HG02884 (cell line): ENCODE measurements at regions not wholly inside any gene's neighbourhood (a gene's known extent, or its start where the extent isn't known, plus 50 kb on each side); places are given as distances from the start of the nearest gene placed in this dataset.
"Not testable (repeated sequence)": the region's sequence is repeated elsewhere in the genome, so short reads cannot be mapped to it uniquely, and the experiment has no call there.

Experiments used
- ATAC-seq: cut with Tn5 transposase; IDR thresholded peaks from one replicate; pipeline ENCODE4 v1.9.1; 2021; ENCODE audit warnings: mild to moderate bottlenecking, moderate library complexity; ENCODE audit not compliant: unreplicated experiment

- ATAC-seq: no peak
Measured at GRCh38 chr15:62362144-62362543, 197.1 kb upstream of the C2CD4B start.

- no peak for ATAC-seq
Measured at GRCh38 chr15:62362608-62363007, 197.5 kb upstream of the C2CD4B start.

GRCh38 chr15:62363913-62364312 lies 198.8 kb upstream of the C2CD4B start:
- ATAC-seq: no peak

DNA sequence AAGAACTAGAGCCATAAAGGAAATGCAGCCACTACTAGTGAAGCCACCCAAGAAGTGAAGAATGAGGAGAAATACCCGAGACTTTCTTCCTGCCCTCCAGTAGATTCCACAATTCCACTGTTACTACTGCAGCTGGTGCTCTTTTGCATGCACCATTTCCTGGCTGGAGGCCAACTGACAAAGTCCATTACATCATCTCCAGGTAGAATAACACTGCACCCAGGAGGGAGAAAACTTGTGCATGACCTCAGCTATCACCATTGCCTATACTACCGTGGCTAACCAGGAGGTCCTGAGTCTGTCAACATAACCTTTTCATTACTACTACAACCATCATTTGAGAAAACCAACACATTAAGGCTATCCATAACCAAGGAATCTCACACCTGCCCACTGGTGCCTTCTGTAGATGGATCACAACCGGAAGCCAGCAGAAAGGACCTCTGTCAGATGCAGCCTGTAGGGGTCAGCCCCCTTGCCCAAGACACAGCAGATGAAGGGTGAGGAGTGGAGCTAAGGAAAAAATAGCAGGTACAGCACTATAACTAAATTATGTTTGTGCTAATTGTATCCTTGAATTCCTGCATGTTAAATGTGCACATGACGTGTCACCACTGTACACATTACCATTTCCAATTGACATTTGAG lies 200.8 kb upstream of the C2CD4B start:
- no peak for ATAC-seq

DNA sequence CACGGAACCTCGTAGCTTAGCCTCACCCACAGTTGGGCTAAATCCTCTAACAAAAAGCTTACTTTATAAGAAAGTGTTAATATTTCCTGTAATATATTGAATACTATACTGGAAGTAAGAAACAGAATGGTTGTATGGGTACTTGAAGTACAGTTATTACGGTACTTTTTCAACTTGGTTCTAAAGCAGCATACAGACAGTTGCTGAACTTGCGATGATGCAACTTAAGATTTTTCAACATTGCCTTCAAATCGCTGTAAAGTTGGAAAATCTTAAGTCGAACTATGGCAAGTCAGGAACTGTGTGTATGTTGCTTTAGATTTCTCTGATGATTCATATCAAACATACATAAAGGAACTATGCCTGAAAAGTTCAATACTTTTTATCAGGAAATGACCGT lies 204.4 kb upstream of the C2CD4B start:
- no peak for ATAC-seq

DNA sequence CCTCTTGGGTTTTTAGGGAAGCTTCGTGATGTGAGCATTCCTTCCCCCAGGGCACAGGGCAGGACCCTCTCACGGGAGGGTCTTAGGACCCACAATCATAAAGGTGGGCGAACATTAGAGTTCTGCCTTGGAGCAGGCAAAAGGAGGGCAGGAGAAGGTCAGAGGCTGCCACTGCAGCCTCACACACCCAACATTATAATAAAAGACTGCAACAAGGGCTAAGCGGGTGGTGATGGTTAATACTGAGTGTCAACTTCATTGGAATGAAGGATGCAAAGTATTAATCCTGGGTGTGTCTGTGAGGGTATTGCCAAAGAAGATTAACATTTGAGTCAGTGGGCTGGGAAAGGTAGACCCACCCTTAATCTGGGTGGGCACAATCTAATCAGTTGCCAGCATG lies 206.6 kb upstream of the C2CD4B start:
- not testable (repeated sequence) for ATAC-seq

DNA sequence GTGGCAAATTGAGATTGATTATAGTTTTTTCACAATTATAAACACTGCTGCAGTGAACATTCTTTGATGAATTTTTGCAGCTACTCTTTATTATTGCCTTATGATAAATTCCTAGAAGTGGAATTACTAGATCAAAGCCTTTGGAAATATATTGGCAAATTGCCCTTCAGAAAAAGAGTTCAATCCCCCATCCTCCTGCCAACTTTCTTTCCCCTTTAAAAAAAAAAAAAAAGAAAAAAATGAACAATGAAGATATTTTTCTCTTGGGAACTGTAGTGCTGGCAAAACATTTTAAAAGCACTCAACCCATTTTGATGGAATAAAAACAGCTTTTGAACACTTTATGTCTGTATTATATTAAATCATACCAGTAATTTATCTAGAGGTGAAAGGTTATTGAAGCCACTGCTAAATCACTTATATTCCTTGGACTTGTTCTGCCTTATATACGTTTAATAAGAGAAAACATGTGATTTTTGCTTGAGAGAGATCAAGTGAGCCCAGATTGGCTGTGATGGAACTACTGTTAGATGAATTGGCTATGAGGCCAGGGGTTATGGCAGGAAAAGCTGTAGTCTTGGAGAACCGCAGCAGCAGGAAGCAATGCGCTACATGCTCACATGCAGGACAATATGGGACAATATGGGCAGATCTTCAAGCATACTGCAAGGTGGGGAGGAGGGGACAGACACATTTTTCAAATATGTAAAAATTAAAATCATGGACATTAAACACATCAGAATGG lies 212.8 kb upstream of the C2CD4B start:
- no peak for ATAC-seq

DNA sequence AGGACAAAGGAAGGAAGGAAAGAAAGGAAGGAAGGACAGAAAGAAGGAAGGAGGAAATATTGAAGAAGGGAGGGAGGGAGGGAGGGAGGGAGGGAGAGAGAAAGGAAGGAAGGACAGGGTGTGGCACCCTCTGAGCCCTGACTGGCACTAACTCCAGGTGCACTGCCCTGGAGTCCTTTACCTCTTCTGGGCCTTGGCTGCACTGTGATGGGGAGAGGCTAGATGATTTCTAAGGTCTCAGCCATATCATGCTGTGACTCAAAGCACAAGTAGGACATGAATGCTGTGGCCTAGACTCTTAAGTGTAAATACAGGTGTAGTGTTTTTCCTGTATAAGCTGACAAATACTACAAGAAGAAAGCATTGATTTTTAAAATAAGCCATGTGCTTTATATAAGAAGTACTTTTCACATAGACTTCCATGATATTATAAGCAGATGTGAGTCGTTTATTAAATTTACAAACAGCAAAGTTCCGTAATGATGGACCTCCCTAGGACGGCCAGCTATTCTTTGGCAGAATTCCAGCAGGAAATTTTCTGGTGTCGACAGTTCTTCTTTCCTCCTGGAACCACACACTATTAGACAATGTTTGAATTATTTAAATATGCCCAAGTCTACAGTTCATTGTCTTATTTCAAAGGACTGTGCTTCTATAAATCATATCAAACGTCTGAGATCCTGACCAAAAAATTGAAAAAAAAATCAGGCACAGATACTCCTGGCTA lies 213.8 kb upstream of the C2CD4B start:
- ATAC-seq: no peak

GRCh38 chr15:62380011-62380410 lies 214.9 kb upstream of the C2CD4B start:
- no peak for ATAC-seq

DNA sequence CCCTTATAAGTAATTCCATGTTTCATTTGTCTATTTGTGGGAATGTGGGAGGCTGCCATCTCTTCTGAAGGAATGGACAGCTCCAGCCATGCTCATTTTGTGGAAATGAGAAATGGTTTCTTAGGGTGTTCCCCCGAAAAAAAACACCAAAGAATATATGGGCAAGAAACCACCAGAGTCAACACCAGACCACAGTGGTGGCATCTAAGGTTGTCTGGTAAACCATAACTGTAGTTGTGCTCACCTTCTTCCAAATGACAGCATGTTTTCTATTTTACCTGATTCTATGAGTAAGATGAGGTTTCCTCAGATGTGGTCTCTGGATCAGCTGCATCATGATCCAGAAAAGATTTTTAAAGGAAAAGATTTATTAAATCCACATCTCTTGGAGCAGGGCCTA lies 217.0 kb upstream of the C2CD4B start:
- no peak for ATAC-seq

- peak; percentile 67 for ATAC-seq
Measured at GRCh38 chr15:62389885-62390790, 225.1 kb upstream of the C2CD4B start, which contains the start of gene TLN2. Gene TLN2, plus strand, starts transcription at chr15:62390550.

GRCh38 chr15:62390791-62391640 lies 225.9 kb upstream of the C2CD4B start:
- ATAC-seq: no peak

GRCh38 chr15:62391641-62392262 lies 226.7 kb upstream of the C2CD4B start:
- ATAC-seq: no peak

DNA sequence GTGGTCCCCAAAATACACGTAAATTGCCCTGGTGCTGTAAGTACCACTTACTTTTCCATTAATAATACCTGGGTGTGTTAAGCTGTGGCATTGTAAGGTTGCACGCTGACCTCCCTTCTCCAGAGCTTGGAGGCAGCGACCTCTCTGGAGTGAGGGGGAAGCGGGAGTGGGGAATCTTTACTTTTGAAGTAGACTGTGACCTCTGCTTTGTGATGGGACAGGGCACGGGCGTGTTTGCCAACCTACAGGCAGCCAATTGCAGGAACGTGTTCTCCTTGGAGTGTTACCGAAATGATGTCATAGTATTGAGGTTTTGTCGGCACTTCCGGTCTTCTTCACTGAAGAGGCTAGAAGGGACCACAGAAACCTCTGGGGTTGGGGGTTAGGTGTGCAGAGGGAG lies 227.3 kb upstream of the C2CD4B start:
- ATAC-seq: no peak

DNA sequence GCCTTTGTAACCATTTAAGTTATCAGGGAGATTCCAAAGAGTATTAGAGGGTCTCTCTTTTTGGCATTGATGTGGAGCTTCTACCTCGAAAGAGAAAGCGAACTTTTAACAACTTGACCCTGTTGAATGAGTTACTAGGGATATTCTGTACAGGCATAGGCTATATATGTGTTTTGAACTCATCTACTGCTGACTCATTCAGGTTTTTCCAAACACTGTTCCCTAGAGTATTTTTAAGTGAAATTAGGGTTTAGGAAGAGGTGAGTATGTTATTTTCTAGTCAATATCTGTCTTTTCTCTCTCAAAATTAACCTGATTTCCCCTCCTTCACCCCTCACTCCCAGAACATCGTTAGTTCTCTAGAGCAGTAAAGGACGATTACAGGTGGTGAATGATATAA lies 228.1 kb upstream of the C2CD4B start:
- ATAC-seq: no peak

- no peak for ATAC-seq
Measured at GRCh38 chr15:62394079-62394478, 229.0 kb upstream of the C2CD4B start.

DNA sequence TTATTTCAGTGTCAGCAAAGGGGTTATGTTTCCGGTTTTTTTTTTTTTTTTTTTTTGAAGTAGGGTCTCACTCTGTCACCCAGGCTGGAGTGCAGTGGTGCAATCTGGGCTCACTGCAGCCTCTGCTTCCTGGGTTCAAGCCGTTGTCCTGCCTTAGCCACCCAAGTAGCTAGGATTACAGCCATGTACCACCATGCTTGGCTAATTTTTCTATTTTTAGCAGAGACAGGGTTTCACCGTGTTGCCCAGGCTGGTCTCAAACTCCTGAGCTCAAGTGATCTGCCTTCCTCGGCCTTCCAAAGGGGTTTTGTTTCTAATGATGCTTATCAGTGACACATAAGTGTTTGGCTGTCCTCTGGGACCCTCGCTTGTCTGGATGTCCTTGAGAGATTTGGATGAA lies 235.7 kb upstream of the C2CD4B start:
- ATAC-seq: no peak

DNA sequence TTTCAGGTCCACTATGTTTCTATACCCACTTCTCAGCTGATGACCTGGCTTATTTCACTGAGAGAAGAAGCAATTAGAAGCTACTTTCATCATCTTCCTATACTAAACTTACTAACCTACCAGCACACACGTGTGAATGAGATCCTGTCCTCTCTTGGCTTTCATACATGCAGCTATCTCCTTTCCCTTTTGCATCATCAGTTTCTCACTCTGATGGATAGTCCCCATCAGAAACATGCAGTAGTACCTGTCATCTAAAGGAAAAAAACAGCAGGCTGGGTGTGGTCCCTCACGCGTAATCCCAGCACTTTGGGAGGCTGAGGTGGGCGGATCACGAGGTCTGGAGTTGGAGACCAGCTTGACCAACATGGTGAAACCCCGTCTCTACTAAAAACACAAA lies 237.6 kb upstream of the C2CD4B start:
- no peak for ATAC-seq

DNA sequence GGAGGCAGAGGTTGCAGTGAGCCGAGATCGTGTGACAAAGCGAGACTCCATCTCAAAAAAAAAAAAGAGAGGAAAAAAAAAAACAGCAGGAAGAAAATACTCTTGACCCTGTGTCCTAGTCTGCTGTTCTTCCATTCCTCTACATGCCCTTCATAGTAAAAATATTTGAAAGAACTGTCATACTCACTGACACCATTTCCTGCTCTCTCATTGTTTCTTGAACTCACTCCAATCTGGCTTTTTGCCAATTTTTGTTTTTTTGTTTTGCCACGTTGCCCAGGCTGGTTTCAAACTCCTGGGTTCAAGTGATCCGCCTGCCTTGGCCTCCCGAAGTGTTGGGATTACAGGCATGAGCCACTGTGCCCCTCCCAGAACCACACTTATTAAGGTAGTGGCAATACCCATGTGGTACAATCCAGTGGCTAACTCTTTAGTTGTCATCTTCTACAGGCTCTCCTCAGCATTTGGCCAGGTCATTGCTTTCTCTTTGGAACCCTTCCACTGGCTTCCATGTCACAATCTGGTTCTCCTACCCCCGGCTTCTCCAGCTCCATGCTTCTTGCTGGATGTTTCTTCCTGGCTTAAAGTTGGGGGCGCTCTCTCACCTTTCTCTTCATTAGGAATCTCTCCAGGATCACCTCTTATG lies 238.2 kb upstream of the C2CD4B start:
- ATAC-seq: no peak
